Femur (tissue), 1 donor: ENCODE measurements at regions not wholly inside any gene's neighbourhood (a gene's known extent, or its start where the extent isn't known, plus 50 kb on each side); places are given as distances from the start of the nearest gene placed in this dataset.

Source experiments
- DNase-seq: peaks from one replicate; pipeline ENCODE4 v3.0.0-alpha.2; 2017

DNA sequence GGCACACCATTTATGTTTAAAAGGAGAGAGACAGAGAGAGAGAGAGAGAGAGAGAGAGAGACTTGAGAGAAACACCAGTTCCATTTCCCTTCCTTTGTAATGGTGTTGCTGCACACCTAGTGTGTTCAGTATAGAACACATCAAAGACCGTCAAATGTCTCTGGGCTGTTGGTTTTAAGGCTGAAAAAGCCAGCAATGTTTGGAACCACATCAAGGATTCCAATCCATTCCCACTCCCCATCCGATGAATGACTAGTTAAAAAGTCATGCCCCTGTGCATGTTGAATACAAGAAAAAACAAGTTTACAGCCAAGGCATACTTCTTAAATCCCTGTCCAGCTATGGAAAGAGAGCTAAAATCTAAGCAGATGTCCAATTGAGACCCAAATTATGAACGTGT, 83.0 kb upstream of the IFNE start:
- DNase-seq = no peak

DNA sequence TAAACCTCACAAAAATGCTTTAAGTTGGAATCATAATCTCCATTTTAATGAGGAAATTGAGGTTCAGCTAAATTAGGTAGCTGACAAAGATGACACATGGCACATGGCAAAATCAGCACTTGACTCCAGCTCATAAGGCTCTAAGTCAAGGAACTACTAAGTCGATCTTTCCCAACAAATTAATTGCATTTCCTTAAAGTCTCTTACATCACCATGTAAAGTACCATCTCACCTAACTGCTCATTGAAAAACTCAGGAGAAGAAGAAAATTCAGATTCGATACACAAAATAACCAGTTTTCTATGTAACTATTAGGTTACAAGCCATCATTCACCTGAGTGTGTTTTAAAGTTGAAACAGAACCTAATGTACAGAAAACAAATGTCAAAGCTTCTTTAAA, 85.8 kb upstream of the IFNE start:
- DNase-seq = no peak

DNA sequence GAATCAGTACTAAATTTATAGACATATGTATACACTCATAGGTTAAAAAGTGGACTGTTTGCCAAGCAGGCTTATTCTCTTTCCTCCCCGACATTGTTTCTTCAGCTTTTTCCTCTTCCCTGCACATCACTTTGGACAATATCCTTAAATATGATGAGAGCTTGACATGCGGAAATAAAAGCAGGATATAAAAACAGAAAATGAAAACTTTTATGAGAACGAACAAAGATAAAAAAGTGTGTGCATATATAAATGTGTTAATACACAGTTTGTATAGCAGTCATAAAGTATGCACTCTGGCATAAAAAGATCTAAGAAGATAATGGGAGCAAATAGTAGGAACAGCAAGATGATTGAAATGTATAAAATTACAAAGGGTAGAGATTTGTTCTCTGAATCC, 86.4 kb upstream of the IFNE start:
- no peak for DNase-seq

DNA sequence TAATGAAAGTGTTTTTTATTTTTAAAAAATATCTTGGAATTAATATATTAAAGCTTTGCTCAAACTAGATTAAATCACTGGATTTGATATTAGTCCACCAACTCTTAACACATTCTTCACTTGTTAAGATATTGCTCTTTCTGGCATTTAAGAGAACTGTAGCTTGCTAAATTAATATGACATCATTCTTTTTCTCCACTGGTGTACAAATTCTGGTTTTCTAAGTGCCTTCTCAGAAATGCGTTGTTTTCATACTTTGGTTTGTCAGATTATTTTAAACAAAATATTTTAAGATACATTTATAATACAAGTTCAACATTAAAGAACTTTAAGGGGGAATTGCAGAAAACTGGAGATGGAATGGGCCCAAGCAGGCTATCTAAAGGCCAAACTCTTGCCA, 87.6 kb upstream of the IFNE start:
- no peak for DNase-seq

DNA sequence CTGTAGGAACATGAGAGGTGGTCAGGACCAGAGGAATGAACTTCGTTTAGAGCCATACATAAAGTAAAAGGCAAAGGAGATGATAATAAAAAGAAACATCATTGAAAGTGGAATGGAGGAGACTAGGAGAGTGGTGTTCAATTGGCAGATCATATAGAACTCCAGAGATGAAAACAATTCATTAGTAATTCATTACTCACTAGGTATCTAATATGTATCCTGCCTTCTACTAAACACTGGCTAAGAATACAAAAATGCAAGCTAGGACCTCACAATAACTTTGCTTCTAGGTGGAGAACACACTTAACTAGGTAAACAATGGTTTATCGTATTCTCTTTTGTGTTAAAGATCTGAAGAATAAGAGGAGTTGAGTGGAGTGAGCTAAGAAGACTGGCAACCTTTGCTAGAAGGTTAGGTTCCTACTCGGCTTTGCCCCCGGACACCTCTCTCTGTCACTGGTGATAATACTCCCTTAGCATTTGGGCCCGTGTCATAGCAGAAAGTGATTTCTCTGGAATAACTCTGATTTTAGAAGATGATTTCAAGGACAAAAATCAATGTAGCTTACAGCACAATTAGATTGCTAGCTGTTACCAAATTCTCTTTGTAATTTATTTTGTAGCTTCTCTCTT, 88.6 kb upstream of the IFNE start:
- DNase-seq = no peak

DNA sequence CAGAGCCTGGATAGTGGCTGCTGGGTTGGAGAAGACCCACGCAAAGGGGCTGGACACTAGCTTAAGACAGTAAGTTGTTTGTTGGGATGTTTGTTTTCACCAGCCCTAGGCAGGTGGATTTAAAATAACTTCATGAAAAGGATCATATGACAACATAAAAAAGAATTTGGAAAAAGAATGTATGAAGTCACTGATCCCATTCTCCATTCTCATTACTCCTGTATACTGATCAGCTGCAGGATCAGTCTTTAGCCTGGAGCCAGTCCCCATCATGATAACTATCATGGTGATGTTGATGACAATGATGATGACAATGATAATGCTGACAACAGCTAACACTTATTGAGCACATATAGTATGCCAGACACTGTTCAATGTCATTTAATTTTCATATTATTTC, 92.1 kb upstream of the IFNE start:
- no peak for DNase-seq

DNA sequence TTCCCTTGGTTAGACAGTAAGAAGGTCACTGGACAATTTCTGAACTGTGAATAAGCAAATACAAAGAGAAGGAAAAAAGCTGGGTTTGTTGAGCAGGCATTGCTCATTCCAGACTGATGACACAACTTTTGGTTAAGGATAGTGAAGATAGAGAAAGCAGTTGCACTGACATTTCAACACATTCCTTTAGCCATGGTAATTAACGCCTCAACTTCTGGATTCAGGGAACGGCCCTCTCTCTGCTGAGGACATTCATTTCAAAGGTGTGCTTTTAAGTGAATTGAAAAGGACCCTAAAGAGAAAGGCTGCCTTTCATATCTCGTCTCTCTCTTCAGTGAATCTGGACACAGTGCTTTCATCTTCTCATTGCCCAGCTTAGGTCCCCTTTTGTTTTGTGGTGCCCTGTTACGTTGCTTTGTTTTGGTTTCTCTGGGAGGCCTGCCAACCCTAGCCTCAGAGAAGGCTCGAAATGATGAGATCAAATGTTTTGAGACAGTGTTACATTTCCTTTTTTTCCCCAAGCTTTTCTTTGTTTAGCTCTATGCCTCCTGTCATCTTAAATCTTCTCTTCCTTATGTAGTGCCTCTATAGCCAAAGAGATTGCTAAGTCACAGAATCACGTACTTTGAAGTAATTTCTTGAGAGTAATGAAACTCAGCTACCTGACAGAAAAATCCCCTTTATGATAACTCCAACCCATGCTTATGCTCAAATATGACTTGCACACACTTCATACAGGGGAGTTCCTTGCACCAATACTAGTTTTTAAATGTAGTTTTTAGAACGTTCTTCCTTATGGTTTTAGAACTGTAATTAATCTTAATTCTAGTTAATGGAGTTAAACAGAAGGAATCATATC, 94.4 kb upstream of the IFNE start:
- DNase-seq = peak; percentile 19

DNA sequence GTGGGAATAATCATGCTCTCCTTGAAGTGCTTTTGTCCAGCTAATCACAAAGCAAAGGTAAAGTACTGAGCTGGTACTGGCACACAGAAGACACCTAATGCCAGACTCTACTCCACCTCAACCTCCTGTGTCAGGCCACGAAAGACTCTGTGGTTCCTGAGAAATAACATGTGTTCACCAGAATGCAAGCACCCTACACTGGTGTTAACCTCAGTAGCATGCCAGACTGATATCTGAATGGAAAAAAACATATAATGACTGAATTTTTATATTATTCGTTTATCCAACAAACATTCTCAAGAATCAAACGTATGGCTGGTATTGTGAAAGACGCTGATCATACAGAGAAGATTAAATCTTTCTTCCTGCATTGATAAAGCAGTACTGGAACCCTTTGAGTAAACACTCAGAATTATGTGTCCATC, 97.1 kb upstream of the IFNE start:
- DNase-seq = no peak

DNA sequence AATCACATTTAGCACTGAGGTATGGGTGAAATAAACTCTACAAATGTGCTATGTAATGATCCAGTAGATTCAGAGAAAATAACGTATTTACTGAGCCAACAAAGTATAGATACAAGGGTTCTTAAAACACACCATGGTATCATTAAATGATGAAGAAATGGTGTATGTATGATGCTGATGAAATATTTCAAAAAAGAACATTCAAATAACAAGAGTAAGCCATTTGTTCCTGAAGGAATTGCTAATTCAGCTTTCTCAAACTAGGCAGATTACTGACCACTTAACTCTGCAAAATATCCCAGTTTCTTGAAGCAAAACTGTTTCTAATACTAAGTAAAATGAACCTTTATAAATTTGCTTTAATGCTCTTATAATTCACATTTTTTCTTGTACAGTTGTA, 97.6 kb upstream of the IFNE start:
- no peak for DNase-seq

DNA sequence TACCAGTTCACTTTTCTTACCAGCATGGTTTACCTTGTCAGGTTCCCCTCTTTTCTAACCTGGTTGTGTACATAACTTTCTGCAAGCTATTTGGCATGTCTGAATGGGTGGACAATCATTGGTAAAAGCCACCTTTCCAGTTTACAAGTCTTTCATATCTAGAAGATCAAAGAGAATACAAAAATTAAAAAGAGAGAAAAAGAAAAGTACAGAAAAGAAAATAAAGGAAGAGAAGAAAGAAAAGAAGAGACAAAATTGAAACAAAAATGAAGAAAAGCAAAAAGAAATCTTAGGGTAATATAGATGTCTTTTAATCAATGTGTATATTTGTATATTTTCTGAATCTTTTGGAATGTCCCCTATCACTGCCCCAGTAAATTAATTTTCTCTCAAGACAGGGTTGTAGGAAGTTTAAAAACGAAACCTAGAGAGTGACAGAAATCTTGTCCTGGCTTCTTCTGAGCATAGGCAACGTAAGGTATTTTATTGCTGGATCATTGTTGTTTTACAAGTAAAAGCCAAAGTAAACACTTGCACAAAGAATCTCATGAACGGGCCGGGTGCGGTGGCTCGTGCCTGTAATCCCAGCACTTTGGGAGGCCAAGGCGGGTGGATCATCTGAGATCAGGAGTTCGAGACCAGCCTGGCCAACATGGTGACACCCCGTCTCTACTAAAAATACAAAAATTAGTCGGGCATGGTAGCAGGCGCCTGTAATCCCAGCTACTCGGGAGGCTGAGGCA, 98.7 kb upstream of the IFNE start:
- no peak for DNase-seq

DNA sequence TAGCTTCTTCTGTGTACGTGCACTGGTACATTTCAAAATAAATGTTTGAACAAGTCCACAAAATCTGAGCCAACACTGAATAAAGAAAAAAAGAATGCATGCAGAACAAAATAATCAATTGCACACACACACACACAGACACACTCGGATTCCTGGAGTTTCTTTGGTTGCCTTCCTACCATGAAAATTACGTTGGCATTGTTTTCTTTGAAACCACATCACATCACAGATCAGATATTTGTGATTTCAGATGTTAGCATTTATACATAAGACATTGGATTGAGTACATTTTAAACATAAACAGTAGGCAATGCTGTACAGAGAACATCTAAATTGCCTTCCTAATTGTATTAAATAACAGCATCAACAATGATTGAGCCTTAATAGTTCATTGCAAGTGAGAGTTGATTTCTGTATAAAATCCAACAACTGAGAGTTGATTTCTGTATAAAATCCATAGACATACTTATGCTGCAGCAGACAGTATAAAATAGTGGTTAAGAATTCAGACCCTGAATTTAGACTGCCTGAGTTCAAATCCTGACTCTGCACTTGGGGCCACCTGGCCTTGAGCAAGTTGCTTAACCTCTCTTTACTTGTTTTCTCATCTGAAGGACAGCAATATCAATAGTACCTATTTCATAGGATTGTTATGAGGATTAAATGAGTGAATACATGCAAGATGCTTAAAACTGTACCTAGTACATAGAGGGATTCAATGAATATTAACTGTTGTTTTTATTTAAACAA, 101.7 kb upstream of the IFNE start:
- no peak for DNase-seq

DNA sequence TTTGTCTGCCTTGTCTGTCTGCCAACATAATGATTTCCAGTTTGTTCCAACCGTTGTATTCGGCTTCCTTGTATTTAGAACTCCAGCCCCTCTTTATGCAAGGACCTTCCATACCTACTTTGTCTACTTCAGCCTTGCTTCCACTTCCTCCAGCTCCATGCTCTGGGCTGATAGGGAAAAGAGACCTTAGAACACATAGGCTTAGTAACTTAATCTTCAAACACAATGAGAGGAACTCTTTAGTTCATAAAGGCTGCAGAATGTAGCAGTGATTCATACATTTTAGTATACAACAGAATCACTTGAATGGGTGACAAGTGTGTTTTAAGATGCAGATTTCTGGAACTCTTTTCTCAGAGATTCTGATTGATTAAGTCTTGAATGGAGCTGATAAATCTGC, 102.8 kb upstream of the IFNE start:
- DNase-seq = no peak

DNA sequence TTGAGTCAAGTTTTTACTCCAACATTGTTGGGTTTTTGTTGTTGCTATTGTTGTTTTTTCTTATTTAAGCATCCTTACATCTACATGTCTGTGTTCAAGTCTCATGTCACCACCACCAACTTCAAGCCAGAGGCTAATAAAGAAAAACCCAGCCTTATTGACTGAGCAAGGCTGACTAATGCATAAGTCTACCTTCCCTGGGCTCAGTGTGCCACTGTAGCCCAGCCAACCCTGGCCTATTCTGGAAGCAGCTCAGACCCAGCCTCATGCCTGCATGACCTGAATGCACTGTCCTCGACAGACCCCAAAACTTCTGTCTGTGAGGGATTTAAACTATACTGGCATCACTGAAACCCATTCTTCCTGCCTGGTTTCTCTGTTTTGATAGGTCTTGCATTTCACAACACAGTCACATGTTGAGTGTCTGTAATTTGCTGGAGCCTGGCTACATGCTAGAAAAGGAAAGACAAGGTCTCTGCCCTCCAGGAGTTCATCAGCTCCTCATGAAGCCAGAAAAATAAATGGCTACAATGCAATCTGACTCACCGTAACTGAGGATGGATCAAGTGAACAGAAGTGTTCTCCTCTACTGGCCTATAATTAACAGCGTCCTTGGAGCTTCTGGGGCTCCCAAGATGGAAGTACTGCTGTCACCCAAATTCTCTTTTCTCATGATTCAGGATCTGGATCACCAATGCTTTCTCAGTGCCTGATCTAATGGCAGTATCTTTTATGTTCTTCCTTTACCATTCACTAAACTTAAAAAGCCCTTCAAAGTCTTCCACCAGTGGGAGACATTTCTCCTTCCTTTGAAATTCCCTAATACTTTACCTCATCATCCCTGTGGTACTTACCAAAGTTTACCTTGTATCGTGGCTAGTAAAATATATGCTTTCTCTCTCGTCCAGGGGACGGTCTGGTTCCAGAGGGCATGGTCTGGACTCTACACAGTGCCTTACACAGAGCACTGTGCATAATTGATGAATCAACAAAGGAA, 103.9 kb upstream of the IFNE start:
- no peak for DNase-seq

DNA sequence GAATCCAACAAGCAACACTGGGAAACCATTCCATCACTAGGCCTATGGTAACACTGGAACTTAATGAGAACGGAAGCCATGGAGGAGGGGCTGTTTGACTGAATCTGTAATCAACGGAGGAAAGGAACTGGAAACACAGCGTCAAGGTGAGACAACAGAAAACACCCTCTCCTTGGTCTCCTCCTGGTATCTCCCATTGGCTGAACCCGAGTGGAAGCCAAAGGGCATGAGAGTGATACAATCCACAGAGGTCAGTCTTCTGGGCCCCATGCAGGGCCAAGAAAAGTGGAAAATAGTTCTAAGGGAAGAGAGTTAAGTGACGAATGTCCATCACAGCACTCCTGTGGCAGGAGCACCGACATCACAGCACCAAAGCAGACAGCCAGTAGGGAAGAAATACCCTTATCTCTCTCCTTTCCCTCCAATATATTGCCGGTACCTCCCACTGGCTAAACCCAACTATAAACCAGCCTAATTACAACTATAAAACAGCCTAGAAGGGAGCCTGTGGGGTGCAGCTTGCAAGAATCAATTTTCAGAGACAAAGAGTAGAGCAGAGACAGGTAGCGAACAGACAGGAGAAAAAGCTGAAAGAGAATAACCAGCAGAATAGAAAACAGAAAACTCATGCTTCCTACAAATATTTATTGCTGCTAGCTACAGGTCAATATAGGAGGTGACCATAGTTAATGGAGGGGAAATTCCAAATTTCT, 107.4 kb upstream of the IFNE start:
- no peak for DNase-seq

DNA sequence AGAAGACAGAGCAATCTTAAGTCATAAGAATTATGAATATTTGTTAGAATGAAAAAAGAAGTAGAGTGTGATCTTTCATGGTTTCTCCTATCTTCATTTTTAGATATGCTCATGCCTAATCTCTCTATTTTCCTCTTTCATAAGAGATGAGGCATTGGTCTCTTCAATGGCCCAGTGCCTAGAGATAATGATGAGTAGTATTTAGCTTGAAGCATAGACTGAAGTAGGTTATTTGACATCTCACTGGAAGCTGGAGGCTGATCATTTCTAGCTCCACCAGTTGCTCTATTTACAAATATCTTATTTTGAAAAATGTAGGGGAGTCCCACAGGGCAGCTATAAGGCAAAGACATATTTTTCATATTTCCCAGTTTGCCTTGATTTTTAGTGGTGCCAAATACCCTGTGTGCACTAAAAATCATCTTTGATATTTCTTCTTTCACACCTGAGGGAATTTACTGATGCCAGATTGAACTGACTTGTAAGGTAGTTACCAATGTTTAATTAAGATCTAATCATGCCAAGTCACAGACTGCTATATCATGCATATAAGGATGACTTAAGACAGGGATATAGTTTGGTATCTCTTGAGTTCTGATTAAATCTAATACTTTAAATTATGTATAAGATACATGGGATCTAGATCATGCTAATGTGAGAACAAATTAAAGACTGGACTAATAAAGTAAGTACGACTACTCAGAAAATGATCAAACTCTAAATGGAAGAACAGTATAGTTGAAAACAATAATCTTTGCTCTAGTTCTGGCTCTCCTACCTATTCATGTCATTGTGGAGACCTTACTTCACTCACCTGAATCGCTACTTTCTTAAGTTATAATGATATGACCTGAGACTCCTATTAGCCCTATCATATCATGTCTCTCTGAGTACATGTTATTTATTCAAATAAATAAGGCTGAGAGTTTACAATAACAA, 108.2 kb upstream of the IFNE start:
- DNase-seq = no peak

DNA sequence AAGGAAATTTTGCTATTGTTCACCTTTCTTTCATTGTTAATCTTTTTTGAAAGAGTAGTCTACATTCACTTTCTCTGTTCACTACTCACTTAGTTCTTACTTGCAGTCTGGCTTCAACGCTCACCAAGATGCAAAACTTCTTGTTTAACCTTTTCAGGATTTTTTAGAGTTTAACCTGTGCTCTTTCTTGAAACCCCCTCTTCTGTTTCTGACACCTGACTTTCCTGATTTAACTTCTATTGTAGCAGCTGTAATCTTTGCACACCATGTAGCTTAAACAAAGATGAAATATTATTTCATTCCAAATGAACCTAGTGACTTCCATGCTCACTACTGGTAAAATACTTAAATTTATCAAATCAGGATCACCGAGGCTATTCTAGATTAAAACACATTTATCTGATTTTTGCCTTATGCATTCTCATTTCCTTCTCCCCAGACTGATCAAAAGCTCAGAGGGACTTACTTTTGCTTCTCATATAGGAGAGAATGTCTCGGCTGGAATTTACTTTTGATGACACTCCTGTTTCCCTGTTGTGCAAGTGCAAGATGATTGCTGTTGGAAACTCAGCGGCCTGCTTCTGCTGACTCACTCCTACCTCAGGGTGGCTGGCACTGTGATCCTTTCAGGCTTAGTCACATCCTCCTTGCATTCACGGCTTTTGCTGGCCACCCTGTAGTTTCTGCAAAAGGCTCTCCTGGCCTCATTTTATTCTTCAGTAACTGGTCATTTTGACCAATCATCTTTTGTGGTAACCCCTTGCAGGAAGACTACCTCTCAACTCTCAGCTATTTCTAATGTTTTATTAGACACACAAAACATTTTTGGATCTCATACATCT, 109.3 kb upstream of the IFNE start:
- DNase-seq = peak; percentile 26

DNA sequence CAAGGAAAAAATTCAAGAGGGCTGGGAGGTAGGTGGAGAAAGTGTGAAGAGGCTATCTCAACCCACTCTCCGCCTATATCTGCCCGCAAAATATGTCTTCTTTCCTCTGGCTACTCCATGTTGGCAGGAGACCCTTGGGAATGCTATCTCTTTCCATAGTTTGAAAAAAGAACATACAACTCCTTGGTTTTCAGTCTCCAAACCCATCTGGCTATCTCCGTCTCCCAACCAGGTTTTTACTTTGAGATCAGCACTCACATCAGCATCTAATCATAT, 109.9 kb upstream of the IFNE start:
- DNase-seq = no peak

DNA sequence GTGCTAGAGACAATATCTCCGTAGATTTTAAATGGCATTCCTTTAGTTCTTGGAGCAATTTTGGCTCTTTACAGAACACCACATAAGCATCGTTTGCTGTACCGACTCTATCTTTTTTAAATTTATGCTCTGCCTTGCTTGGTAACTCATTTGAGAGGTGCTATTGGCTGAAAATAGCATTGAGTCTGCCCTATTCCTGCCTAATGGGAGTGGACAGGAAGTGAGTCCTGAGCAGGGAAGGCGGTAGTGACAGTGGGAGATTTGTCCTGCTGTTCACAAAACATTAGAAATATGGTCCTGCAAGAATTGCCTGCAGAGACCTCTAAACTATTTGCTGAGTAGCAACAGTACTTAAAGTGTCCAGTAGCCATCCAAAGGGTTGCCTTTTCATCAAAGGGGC, 115.2 kb upstream of the IFNE start:
- DNase-seq = no peak

DNA sequence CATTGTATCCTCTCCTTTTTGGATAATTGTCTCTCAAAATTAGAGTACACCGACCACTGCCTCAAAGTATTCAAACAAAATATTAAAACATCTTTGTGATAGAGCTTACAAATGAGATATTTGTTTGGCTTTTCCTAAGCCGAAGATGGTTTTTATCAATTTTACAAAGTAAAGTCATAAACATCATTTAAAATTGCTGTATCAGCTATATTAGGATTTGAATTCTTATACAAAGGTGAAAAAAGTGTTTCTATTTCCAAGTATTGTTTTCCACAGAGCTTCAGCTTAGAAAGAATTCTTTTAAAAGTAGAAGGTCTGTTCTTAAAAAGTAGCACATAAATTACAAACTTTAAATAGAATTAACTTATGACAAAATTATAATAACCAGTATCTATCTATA, 116.6 kb upstream of the IFNE start:
- no peak for DNase-seq
